B cell (primary cell): ENCODE measurements at regions not wholly inside any gene's neighbourhood (a gene's known extent, or its start where the extent isn't known, plus 50 kb on each side); places are given as distances from the start of the nearest gene placed in this dataset.

Source experiments
- ATAC-seq: fragments of 200-7000 bp; cut with Tn5 transposase; one replicate; pipeline ENCODE4 v1.10.0; 2021; ENCODE audit warnings: low read depth, mild to moderate bottlenecking, moderate number of reproducible peaks, moderate library complexity
- CTCF ChIA-PET: fragments of 350-600 bp; sonication (Branson Sonifier 250); formaldehyde crosslinking; loops from one replicate; lab custom pipeline; 2021; ENCODE audit warnings: antibody characterized with exemption, inconsistent platforms; lab: Charles Lee
- POLR2A ChIA-PET: fragments of 350-600 bp; sonication (Branson Sonifier 250); formaldehyde crosslinking; loops from one replicate; lab custom pipeline; 2021; ENCODE audit warnings: antibody characterized with exemption; lab: Charles Lee
- DNase-seq: peaks from one replicate; pipeline ENCODE4 v3.0.0; 2013
- H2AFZ ChIP-seq: 2 replicates; pipeline ENCODE4 v1.6.1; 2012; ENCODE audit warnings: mild to moderate bottlenecking, low read depth, low read length; ENCODE audit not compliant: insufficient read depth, poor library complexity, severe bottlenecking
- H3K27ac ChIP-seq, 2 donors: 1 replicate in 1 of 2; 2 replicates in 1 of 2; pipeline ENCODE4 v1.5.1; 2012 to 2013; ENCODE audit warnings: low read length in 2 of 2, mild to moderate bottlenecking in 2 of 2, moderate library complexity in 1 of 2
- H3K27me3 ChIP-seq, 4 experiments: fragments of 200-600 bp in 1 of 4; sonication (generic) in 1 of 4; replicated peaks in 1 of 4; 1 replicate in 2 of 4; 2 replicates in 2 of 4; pipeline versions ENCODE4 v1.6.1 to v1.7.0; 2013 to 2016; ENCODE audit warnings: low read length in 3 of 4, mild to moderate bottlenecking in 2 of 4, mixed read lengths in 1 of 4, moderate library complexity in 1 of 4; ENCODE audit not compliant: insufficient read depth in 4 of 4, control insufficient read depth in 3 of 4; ENCODE audit errors: control extremely low read depth in 1 of 4
- H3K36me3 ChIP-seq, 2 experiments: replicated peaks in 1 of 2; 1 replicate in 1 of 2; 2 replicates in 1 of 2; pipeline versions ENCODE4 v1.6.1 to v1.7.1; 2013; ENCODE audit warnings: low read length in 1 of 2; ENCODE audit not compliant: insufficient read depth in 2 of 2, control insufficient read depth in 1 of 2; ENCODE audit errors: control extremely low read depth in 1 of 2, extremely low read depth in 1 of 2
- H3K4me1 ChIP-seq, 2 donors: fragments of 200-600 bp in 1 of 2; sonication (generic) in 1 of 2; 1 replicate in 1 of 2; 2 replicates in 1 of 2; pipeline versions ENCODE4 v1.5.1 to v1.6.1; 2013 to 2017; ENCODE audit warnings: low read length in 2 of 2; ENCODE audit not compliant: control insufficient read depth in 2 of 2, insufficient read depth in 2 of 2
- H3K4me2 ChIP-seq: replicated peaks from 2 replicates; pipeline ENCODE3; 2012; ENCODE audit warnings: mild to moderate bottlenecking, low read depth, low read length; ENCODE audit not compliant: poor library complexity, severe bottlenecking
- H3K4me3 ChIP-seq, 5 experiments: fragments of 200-600 bp in 1 of 5; sonication (generic) in 1 of 5; 1 replicate in 3 of 5; 2 replicates in 2 of 5; pipeline versions ENCODE4 v1.5.1 to v1.7.0; 2011 to 2016; ENCODE audit warnings: low read length in 4 of 5, mild to moderate bottlenecking in 4 of 5, low read depth in 2 of 5, control low read depth in 1 of 5, moderate library complexity in 1 of 5; ENCODE audit not compliant: insufficient read depth in 1 of 5; ENCODE audit errors: control extremely low read depth in 1 of 5, extremely low read depth in 1 of 5
- H3K79me2 ChIP-seq: fragments of 200-600 bp; sonication (generic); one replicate; pipeline ENCODE4 v1.6.0; 2016; ENCODE audit warnings: low read length; ENCODE audit not compliant: control insufficient read depth, insufficient read depth
- H3K9ac ChIP-seq: fragments of 200-600 bp; sonication (generic); 2 replicates; pipeline ENCODE4 v1.6.1; 2017; ENCODE audit warnings: mild to moderate bottlenecking, low read length, moderate library complexity
- H3K9me3 ChIP-seq, 3 donors: one replicate each; pipeline versions ENCODE4 v1.6.1 to v1.7.1; 2013; ENCODE audit warnings: low read length in 2 of 3; ENCODE audit not compliant: control insufficient read depth in 2 of 3, insufficient read depth in 1 of 3; ENCODE audit errors: control extremely low read depth in 1 of 3
- H4K20me1 ChIP-seq: 2 replicates; pipeline ENCODE4 v1.6.0; 2012; ENCODE audit warnings: mild to moderate bottlenecking, low read length; ENCODE audit not compliant: insufficient read depth, control insufficient read depth, poor library complexity, severe bottlenecking
- H3K27ac Mint-ChIP-seq: one replicate; pipeline ENCODE4 v1.8.0; 2021; ENCODE audit warnings: mixed read lengths
- H3K27me3 Mint-ChIP-seq: one replicate; pipeline ENCODE4 v1.8.0; 2021; ENCODE audit warnings: mixed read lengths
- H3K4me1 Mint-ChIP-seq: one replicate; pipeline ENCODE4 v1.8.0; 2021; ENCODE audit warnings: mixed read lengths
- H3K4me3 Mint-ChIP-seq: one replicate; pipeline ENCODE4 v1.8.0; 2021; ENCODE audit warnings: mixed read lengths
- H3K9me3 Mint-ChIP-seq: one replicate; pipeline ENCODE4 v1.8.0; 2022; ENCODE audit warnings: mixed read lengths; ENCODE audit not compliant: insufficient read depth
- CTCF ChIP-seq: fragments of 200-600 bp; IDR thresholded peaks from one replicate; pipeline ENCODE4 v1.8.0; 2022; ENCODE audit warnings: antibody characterized with exemption, mild to moderate bottlenecking
- EZH2 ChIP-seq: IDR thresholded peaks from 2 replicates; pipeline ENCODE4 v1.6.1; 2012; ENCODE audit warnings: borderline replicate concordance, low read depth, mild to moderate bottlenecking, moderate library complexity, low read length; ENCODE audit not compliant: insufficient read depth, poor library complexity, severe bottlenecking
- WGBS: methylation state at CpG from one replicate; pipeline ENCODE4 v1.1.5; 2013; ENCODE audit warnings: missing lambda C conversion rate; ENCODE audit not compliant: insufficient coverage; 5-methylcytosine and 5-hydroxymethylcytosine counted together
- intact Hi-C: fragments of 100-400 bp; cut with micrococcal nuclease; formaldehyde crosslinking; loops from one replicate; pipeline ENCODE4 v1.10.0; 2022

DNA sequence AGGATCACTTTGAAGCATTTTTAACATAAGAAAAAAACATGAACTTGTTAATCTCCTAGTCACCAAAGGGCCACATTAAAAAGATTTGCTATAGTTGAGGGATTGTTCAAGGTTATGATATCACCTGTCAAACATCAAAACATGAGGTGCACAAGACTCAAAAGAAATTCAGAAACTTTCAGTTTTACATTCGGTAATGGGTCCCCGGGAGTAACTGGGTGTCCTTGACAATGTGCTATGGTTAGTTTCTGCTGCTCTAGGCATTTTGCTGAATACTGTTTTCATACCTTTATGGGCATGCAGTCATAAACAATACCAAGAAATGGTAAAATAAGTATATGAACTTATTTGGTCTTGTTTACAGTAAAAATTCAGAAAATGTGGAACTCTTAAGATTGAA is 92.8 kb upstream of the EDIL3 start:
- H3K9me3 ChIP-seq, result no peaks in the 10 kb centered on the region
- H3K27me3 ChIP-seq, result no peaks in the 10 kb centered on the region
- H3K27ac ChIP-seq, result no peak overlapping the region
- no peak overlapping the region for H3K4me3 ChIP-seq
- DNase-seq (no peak), ATAC-seq (no peak)
- no peak overlapping the region for H3K4me2 ChIP-seq
- no peak overlapping the region for H2AFZ ChIP-seq
- ChIA-PET CTCF (no interaction called here), POLR2A (no interaction called here)
- H3K4me1 Mint-ChIP-seq, result no peaks in the 10 kb centered on the region
- H3K4me1 ChIP-seq, result no peaks in the 10 kb centered on the region
- H3K27ac Mint-ChIP-seq, result no peak overlapping the region
- H3K9ac ChIP-seq, result no peak overlapping the region
- no peaks in the 10 kb centered on the region for H3K79me2 ChIP-seq
- no CpG with 5 or more reads among the region's 2 CpGs for WGBS
- H3K36me3 ChIP-seq, result no peaks in the 10 kb centered on the region
- no peak for TF ChIP-seq CTCF
- TF ChIP-seq EZH2, result no peak
- no peaks in the 10 kb centered on the region for H4K20me1 ChIP-seq
- no peaks in the 10 kb centered on the region for H3K27me3 Mint-ChIP-seq
- no peak overlapping the region for H3K4me3 Mint-ChIP-seq
- H3K9me3 Mint-ChIP-seq, result peaks cover 2% of the 10 kb centered on the region
- intact Hi-C loops, result no loop called here

- no peak overlapping the region for H3K4me2 ChIP-seq
- TF ChIP-seq CTCF (no peak), EZH2 (no peak)
- no peaks in the 10 kb centered on the region for H3K27me3 ChIP-seq
- H3K27ac Mint-ChIP-seq, result no peak overlapping the region
- DNase-seq (no peak), ATAC-seq (no peak)
- H3K9me3 ChIP-seq, result no peaks in the 10 kb centered on the region
- CTCF ChIA-PET, result no interaction called here
- H3K27me3 Mint-ChIP-seq, result no peaks in the 10 kb centered on the region
- no peaks in the 10 kb centered on the region for H4K20me1 ChIP-seq
- no peak overlapping the region for H3K4me3 ChIP-seq
- H3K4me1 ChIP-seq, result no peaks in the 10 kb centered on the region
- no peak overlapping the region for H3K4me3 Mint-ChIP-seq
- H3K9ac ChIP-seq, result no peak overlapping the region
- H2AFZ ChIP-seq, result no peak overlapping the region
- intact Hi-C loops, result no loop called here
- POLR2A ChIA-PET, result no interaction called here
- H3K79me2 ChIP-seq, result no peaks in the 10 kb centered on the region
- H3K4me1 Mint-ChIP-seq, result no peaks in the 10 kb centered on the region
- peaks cover 5% of the 10 kb centered on the region for H3K9me3 Mint-ChIP-seq
- no peaks in the 10 kb centered on the region for H3K36me3 ChIP-seq
- H3K27ac ChIP-seq, result no peak overlapping the region
- WGBS, result no CpG with 5 or more reads among the region's 4 CpGs
These were observed 89.4 kb upstream of the EDIL3 start for GRCh38 chr5:84474126-84474525.
